Skin epidermis (tissue), 12 donors: ENCODE measurements at regions not wholly inside any gene's neighbourhood (a gene's known extent, or its start where the extent isn't known, plus 50 kb on each side); places are given as distances from the start of the nearest gene placed in this dataset.

ENCODE experiments used
- H3K27ac ChIP-seq, 21 experiments: fragments of 200-600 bp; sonication (generic) in 11 of 21; one replicate each; pipeline ENCODE4 v1.5.0; 2020; ENCODE audit warnings: mild to moderate bottlenecking in 3 of 21, inconsistent platforms in 2 of 21, moderate library complexity in 2 of 21
- H3K4me3 ChIP-seq, 7 experiments: fragments of 200-600 bp; sonication (generic) in 2 of 7; one replicate each; pipeline ENCODE4 v1.5.0; 2020; ENCODE audit warnings: inconsistent platforms in 2 of 7, mild to moderate bottlenecking in 2 of 7, moderate library complexity in 1 of 7

DNA sequence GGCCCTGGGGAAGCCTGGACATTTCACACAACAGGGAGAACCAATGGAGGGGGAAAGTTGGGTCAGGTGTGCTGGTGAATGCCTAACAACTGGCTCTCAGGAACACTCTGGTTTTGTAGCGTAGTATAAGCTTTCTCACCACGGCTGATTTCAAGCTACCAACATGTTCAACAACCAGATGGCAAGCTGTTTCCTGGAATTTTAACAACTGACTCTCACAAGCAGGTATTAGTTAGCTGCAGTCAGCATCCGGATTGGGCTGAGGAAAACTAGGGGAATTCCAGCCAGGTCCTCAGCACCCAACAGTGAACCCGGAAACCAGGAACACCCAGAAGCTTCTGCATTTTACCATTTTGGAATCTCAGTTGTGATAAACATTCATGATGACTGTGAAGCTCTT is 162.3 kb upstream of the CAMK1G start:
- H3K27ac ChIP-seq, result peak overlapping the region in 19 of 21 experiments; percentile 2 to 94 (median 66)
- H3K4me3 ChIP-seq, result no peak overlapping the region

DNA sequence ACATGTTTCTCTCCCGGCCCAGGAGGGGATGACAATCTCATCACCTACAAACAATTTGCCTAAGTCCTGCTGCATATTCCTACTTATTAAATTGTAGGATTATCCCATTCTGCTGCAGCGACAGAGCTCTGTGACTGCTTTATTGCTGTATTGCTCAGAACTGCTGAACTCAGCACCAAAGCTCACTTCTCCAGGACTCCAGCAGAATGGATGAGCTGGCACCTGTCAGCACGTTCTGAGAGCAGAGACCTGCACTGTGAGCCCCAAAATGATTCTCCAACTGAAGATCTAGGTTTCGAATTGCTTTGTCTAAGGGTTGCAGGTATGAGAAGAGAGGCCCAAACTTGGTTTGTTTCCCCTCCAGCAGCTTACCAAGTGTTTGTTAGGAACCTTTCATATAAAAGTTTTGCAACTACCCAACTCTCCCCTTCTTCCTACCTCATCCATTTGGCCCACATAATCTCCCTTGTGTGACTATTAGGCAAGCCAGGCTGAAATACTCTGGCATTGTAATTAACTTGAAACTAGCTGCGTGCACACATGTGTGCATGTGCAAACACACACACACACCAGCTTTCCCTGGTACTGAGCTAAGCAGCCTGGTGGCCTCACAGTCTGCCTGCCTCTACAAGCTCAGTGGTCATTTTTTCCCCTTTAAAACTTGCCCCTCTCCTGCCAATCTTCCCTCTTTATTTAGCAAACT is 161.4 kb upstream of the CAMK1G start:
- Histone ChIP-seq H3K4me3 (no peak overlapping the region), H3K27ac (peak overlapping the region in 11 of 21 experiments; percentile 18 to 94 (median 78))

DNA sequence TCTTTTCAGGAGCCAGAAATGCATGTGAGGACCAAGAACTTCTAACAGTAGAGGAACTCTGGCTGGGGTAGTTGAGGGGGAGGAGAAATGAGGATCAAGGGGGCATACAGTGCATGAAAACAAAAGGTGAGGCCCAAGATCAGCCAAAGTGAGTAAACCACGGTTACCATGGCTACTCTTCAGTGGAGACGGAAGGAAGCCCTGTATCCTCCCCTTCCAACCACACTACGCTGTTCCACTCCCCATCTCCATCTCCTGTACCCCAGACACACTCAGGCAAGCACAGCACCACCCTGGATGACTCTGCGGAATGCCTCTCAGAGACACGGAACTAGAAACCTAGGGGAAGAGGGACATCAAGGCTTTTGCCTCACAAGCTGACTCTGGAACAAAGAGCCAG is 157.6 kb upstream of the CAMK1G start:
- H3K27ac ChIP-seq, result peak overlapping the region in 2 of 21 experiments; percentile 37 to 94
- no peak overlapping the region for H3K4me3 ChIP-seq

DNA sequence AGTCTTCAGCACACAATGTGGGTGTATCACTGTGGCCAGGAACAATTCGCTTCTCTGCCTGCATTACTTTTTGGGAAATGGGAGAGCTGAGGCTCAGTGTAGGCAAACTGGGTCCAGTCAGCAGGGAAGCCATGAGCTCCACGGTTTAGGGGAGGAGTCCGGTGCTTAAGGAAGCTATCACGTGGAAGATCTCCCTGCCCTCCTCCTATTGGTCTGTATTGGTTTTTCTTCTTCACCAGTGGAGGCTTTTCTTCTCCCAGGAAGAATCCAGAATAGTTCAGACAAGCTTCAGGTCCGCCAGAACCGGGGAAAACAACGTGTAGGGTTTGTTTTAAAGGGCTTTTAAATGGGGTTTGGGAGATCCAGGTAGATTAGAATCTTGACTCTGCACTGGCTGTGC is 156.2 kb upstream of the CAMK1G start:
- Histone ChIP-seq H3K4me3 (peak overlapping the region in 2 of 7 experiments; percentile 39 to 46), H3K27ac (peak overlapping the region in 18 of 21 experiments; percentile 18 to 96 (median 80))

DNA sequence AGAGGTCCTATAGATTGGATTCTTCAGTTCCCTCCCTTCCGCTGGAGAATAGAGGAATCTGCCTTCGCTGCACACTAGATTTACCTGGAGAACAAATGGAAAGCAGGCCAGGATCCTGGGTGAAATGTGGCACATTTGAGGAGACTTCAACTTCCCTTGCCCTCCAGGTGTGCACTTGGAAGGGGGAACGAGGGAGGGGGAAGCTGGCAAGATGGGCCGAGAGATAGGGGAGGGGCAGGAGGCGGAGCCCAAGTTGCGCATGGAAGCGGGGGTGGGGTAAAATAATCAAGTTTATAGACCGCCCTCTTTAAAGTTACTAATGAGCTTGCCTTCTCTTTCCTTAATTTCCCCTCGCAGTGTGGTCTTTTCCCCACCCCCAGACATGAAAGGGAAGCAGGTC is 155.7 kb upstream of the CAMK1G start:
- Histone ChIP-seq H3K27ac (peak overlapping the region in 18 of 21 experiments; percentile 50 to 96 (median 82)), H3K4me3 (peak overlapping the region in 6 of 7 experiments; percentile 12 to 53 (median 33))

DNA sequence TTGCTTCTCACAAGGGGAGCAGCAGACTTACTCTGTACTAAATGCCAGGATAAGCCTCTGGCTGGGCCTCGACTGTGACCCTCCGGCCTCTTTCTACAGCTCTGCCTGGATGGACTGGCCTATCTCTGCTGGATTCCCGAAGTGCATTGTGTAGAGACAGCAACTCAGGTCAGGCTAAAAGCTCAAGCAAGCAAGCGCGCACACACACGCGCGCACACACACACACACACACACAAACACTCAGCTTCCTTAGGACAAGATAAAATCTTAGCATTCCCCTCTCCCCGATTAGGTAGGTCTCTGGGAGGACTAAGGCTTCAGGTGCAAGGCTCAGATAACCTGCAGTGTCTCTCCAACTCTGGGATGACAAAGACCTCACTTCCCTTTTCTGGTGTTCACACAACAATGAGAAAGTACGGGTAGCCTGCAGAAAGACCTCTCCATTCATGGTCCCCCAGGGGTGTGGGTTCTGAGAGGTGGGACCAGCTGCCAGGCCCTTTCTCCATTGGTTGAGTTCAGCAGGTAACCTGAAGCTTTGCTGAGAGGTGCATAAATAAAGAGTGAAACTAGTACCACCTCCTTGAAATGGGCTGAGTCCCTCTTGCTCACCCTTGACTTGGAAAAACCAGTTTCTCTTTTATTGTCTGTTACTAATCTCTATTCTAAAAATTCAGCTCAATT is 155.1 kb upstream of the CAMK1G start:
- Histone ChIP-seq H3K4me3 (peak overlapping the region; percentile 23 to 53 (median 40)), H3K27ac (peak overlapping the region in 20 of 21 experiments; percentile 73 to 96 (median 84))

DNA sequence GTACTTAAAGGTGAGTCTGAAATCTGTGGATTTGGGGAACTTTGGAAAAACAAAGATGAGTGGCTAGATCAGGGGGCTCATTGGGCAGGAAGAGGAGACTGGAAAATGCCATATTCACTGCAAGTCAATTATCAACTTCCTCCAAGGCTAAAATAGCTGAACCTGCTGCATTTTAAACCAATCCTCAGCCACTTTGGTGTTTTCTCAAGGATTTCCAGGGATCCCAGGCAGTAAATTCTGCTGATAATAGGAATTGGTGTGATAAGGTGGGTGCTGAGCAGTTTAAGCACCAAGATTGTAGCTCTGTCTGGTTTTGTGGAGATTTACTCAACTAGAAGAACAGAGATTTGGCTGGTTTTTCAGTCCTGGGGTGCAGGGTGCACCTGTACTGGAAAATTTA is 153.9 kb upstream of the CAMK1G start:
- peak overlapping the region; percentile 73 to 96 (median 83) for H3K27ac ChIP-seq
- H3K4me3 ChIP-seq, result peak overlapping the region; percentile 23 to 53 (median 40)

DNA sequence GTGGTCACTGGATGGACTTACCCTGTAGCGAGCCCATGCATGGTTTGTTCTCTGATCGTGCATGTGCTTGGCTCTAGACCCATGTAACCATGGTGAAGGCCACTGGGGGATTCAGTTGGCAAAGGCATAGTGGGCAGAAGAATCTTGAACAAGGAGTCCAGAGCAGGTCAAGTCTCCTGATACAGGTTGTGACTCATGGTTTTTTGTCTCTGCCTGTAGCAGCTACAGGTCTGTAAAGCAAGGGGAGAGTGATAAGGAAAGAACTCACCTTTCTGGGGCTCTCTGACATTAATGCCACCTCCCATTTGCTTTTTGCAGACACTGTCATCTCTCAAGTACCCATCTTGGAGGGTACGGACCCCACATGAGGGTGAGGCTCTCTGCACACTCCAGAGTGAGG is 153.4 kb upstream of the CAMK1G start:
- peak overlapping the region; percentile 73 to 96 (median 83) for H3K27ac ChIP-seq
- peak overlapping the region; percentile 23 to 53 (median 40) for H3K4me3 ChIP-seq

DNA sequence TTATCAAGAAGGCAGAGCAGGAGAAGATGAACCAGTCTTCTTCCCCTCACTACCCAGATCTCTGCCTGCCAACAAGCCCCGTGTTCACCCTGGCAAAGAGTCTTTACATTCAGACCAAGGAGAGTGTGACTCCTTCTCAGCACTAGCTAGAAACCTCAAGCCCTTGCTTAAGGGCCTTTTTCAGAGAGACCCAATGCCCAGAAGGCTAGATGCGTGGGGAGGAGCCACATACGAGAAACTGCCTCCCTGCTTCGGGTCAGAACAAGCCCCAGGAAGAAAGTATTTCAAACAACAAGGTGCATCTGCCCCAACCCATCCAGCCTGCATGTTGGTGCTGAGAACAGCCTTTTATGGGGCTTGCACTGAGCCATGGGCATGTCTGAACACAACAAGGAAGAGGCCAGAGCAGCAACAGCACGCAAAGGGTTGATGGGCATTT is 152.7 kb upstream of the CAMK1G start:
- Histone ChIP-seq H3K27ac (peak overlapping the region in 20 of 21 experiments; percentile 73 to 96 (median 84)), H3K4me3 (peak overlapping the region; percentile 23 to 53 (median 40))

DNA sequence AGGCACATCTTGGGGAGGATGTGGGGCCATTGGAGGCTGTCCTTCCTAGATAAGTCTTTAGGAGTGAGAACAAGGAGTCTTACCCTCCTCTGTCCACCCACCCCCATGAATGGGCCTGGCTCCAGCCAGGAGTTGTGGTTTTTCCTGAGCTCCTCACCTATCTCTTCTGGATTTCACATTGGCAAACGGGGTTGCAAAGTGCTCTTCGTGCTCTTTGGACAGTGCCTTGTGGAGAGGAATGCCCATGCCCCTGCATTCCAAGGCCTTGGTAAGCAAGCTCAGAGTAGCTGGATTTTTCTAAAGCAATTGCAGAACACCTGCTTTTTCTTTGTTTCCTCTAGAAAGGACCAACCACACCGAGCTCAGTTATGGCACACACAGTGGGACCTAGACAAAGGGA is 152.1 kb upstream of the CAMK1G start:
- peak overlapping the region in 20 of 21 experiments; percentile 49 to 96 (median 84) for H3K27ac ChIP-seq
- H3K4me3 ChIP-seq, result peak overlapping the region; percentile 23 to 53 (median 40)

DNA sequence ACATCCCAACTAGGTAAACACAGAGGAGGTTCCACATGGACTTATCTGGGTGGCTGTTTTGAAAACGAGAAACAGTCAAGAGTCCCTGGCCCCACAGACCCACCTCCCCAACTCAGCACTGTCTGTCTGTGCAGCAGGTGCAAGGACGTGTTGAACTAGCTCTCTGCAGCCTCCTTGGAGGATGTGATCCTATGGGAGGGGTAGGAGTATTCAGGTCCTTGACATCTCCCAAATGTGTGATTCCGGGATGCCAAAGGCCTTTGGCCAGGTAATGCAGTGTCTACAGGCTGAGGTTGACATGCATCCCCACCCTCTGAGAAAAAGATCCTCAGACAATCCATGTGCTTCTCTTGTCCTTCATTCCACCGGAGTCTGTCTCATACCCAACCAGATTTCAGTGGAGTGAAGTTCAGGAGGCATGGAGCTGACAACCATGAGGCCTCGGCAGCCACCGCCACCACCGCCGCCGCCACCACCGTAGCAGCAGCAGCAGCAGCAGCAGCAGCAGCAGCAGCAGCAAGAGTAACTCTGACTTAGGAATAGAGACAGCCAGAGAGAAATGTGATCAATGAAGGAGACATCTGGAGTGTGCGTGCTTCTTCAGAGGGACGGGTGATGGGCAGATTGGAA is 151.6 kb upstream of the CAMK1G start:
- Histone ChIP-seq H3K4me3 (peak overlapping the region; percentile 23 to 53 (median 40)), H3K27ac (peak overlapping the region in 20 of 21 experiments; percentile 49 to 96 (median 84))

DNA sequence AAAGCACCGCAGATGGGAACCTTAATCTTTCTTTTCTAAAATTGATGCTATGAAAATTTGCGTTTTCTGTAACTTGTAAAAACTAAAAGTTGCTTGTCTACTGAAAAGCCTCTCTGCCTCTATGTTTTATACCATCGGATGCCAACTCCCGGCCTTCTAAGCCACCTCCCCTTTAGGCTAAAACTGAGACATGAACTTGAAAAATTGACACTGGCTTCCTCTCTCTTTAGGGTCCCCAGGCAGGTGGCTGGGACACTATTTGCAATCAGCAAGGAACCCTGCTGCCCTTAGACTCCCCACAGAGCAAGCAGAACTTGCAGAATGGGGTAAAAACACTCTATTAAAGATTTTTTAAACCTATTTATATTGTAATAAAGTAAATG is 151.1 kb upstream of the CAMK1G start:
- H3K27ac ChIP-seq, result peak overlapping the region in 17 of 21 experiments; percentile 75 to 96 (median 86)
- H3K4me3 ChIP-seq, result peak overlapping the region; percentile 23 to 53 (median 40)

DNA sequence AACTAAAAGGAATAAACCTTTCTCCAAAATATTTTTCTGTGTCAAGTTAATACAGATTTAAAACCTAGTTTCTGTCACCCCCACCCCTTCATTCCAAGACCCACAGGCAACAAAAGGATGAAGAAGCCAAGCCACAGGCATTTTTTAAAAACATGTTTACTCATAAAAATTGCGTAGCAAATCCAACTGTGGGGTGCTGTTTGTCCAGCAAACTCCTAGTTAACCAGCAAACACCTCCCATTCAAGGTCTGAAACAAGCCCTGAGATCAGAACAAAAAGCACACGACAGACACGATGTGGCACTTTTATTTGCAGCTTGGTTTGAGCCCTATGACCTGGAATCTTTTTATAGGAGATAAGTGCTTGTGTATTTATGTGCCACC is 149.9 kb upstream of the CAMK1G start:
- no peak overlapping the region for H3K4me3 ChIP-seq
- peak overlapping the region in 16 of 21 experiments; percentile 1 to 96 (median 58) for H3K27ac ChIP-seq

DNA sequence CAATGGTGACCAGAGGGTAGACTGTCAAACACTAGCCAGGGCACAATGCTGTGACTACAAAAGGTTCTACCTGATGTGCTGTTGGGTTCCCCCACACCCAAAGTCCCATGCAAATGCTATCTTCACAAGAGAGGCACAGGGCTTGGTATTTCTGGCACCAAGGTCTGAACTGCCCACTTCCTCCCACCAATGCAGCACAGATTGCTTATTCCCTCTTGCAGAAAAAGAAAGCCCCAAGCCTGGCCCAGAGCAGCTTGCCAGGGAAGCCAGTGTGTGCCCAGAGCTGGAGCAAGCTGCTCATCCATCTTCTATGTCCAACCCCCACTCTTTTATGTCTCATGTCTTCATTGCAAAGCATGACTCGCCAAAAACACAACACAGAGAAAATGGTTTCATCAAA is 149.4 kb upstream of the CAMK1G start:
- Histone ChIP-seq H3K4me3 (no peak overlapping the region), H3K27ac (peak overlapping the region in 14 of 21 experiments; percentile 5 to 96 (median 47))

DNA sequence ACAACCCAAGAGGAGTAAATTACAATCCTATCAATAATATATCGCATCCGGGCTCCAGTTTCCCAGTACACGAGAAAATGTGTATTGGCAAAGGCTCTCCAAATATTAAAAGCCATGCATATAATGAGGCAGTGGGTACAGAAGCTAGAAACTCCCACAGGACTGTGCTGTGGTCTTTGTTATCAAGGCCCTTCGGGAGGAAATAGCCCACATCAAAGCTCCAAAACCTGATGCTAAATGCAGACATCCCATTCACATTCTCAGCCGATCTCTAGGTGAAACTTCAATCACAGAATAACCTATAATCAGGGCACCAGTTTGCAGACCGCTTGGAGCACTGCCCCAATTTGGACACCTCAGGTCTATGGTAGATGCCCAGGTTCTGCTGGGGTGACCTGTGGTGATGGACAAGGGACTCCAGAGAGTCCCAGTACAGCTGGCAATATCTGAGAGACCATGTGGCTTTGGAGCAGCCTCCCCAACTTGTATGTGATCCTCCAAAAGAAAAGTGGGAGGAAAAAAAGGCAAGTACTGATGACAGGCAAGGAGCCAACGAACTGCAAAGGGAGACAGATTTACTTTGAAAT is 148.8 kb upstream of the CAMK1G start:
- Histone ChIP-seq H3K4me3 (no peak overlapping the region), H3K27ac (peak overlapping the region in 15 of 21 experiments; percentile 1 to 94 (median 39))

DNA sequence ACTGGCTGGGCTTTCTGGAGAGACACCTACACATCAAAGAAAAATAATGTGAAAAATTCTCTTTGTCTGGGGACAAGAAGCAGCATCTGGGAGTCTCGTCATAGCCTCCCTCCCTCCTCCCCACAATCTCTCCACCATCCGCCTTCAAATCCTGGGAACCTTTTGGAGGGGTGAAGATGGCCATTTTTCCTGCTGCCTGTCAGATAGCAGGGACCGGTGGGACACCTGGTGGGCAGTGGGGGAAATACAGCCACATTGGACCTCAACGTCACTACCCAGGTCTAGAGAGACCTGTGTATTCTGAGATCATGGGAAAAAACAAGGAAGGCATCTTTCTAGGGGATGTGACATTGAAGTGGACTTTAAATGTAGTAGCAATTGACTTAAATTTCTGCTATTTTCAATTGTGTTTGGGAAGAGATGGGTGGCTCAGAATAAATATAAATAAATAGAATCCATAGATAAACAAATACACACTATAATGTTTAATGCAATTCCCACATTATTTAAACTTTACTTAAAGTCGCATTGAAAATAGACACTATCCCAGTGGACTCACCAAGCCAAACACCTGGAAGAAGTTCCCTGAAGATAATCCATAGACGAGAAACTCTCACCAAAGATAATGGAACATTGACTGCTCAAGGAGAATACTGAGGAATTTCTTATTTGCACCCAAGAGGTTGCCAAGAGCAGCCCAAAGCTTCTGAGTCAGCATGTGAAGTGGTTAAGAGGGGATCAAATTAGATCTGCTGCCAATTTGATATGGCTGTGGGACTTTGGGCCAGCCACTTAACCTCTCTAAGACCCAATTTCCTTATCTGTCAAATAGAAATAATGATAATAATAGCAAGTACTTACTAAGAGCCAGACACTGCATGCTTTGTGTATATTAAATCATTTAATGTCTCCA is 147.6 kb upstream of the CAMK1G start:
- H3K27ac ChIP-seq, result peak overlapping the region in 15 of 21 experiments; percentile 1 to 94 (median 39)
- H3K4me3 ChIP-seq, result no peak overlapping the region

DNA sequence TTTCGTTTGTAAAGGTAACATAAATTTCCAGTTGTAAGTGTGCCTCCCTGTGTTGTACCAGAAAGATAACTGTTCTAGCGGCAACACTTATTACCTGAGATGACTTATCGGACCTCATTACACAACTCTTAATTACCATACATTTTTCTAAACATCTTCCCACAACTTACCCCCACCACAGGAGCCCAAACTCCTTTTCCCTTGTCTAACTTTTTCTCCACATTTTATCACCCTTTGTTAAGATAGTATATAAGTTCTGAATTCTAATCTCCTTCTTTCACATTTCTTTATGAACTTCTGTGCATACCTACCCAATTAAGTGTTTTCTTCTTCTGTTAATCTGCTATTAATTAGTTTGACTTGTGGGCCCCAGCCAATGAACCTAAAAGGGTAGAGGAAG is 143.7 kb upstream of the CAMK1G start:
- Histone ChIP-seq H3K27ac (no peak overlapping the region), H3K4me3 (no peak overlapping the region)

DNA sequence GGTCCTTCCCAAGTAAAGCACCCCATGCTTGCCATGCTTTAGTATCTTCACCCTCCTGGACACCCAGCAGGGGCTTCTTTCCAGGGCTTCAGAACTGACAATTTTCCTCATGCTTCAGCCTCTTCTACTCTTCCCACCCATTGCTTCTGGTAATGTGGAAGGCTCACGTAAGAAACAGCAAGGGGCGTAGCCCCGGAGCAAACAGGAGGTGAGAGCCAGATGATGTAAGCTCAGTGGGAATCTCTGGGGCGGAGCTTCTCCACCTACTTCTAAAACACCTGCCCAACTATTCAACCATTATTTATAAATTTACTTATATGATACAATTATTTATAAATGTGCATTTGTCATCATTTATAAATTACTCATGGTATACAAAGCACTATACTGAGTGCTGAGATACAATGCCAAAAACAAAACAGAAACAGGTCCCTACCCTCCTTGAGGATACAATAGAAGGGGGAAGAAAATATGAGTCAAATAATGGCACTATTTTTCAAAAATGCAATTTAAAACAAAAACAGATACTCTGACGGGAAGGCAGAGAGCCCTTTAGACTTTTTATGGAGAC is 140.1 kb upstream of the CAMK1G start:
- Histone ChIP-seq H3K4me3 (no peak overlapping the region), H3K27ac (peak overlapping the region in 3 of 21 experiments; percentile 37 to 59 (median 42))
